ENCODE measurements at regions not wholly inside any gene's neighbourhood (a gene's known extent, or its start where the extent isn't known, plus 50 kb on each side); places are given as distances from the start of the nearest gene placed in this dataset.
A peak's percentile ranks its signal among the peaks of the same experiment; 100 is the strongest.
"Not testable (repeated sequence)": the region's sequence is repeated elsewhere in the genome, so short reads cannot be mapped to it uniquely, and the experiment has no call there.

GRCh38 chr12:97711392-97711791, 248.8 kb downstream of the RMST start:
- ATAC-seq, result no peak
- DNase-seq (ENCODE audit: low spot score), result no peak

GRCh38 chr12:97713270-97713669, 250.7 kb downstream of the RMST start:
- no peak for DNase-seq (ENCODE audit: low spot score)

GRCh38 chr12:97714107-97714563, 251.5 kb downstream of the RMST start:
- ATAC-seq (peak; percentile 80), DNase-seq (ENCODE audit: low spot score) (peak; percentile 47)

More at GRCh38 chr12:97713270-97713669, 250.7 kb downstream of the RMST start:
- ATAC-seq, result peak; percentile 44

- ATAC-seq, result peak; percentile 33
Observed at GRCh38 chr12:97716356-97716755, 253.8 kb downstream of the RMST start.

GRCh38 chr12:97723801-97724200, 261.2 kb downstream of the RMST start:
- DNase-seq (ENCODE audit: low spot score); ATAC-seq: not testable (repeated sequence)

More at GRCh38 chr12:97716356-97716755, 253.8 kb downstream of the RMST start:
- DNase-seq (ENCODE audit: low spot score), result no peak

GRCh38 chr12:97745406-97746101, 282.9 kb downstream of the RMST start:
- DNase-seq (ENCODE audit: low spot score), result no peak
- no peak for ATAC-seq

- DNase-seq (ENCODE audit: low spot score) (no peak), ATAC-seq (no peak)
Observed at GRCh38 chr12:97748298-97748697, 285.7 kb downstream of the RMST start.

GRCh38 chr12:97751704-97752103, 289.1 kb downstream of the RMST start:
- ATAC-seq, result no peak
- DNase-seq (ENCODE audit: low spot score), result no peak

GRCh38 chr12:97752129-97752528, 289.5 kb downstream of the RMST start:
- no peak for DNase-seq (ENCODE audit: low spot score)
- no peak for ATAC-seq

GRCh38 chr12:97753332-97753731, 290.7 kb downstream of the RMST start:
- DNase-seq (ENCODE audit: low spot score), result no peak
- ATAC-seq, result no peak

GRCh38 chr12:97754306-97754705, 291.7 kb downstream of the RMST start:
- DNase-seq (ENCODE audit: low spot score), result no peak
- no peak for ATAC-seq

GRCh38 chr12:97756066-97756666, 293.6 kb downstream of the RMST start:
- DNase-seq (ENCODE audit: low spot score), result no peak

GRCh38 chr12:97756741-97757140, 294.1 kb downstream of the RMST start:
- no peak for DNase-seq (ENCODE audit: low spot score)
- no peak for ATAC-seq

More at GRCh38 chr12:97756066-97756666, 293.6 kb downstream of the RMST start:
- no peak for ATAC-seq

GRCh38 chr12:97757481-97758193, 295.0 kb downstream of the RMST start:
- no peak for ATAC-seq

GRCh38 chr12:97758194-97758501, 295.5 kb downstream of the RMST start:
- ATAC-seq (no peak), DNase-seq (ENCODE audit: low spot score) (no peak)

More at GRCh38 chr12:97757481-97758193, 295.0 kb downstream of the RMST start:
- DNase-seq (ENCODE audit: low spot score), result no peak

- no peak for DNase-seq (ENCODE audit: low spot score)
- ATAC-seq, result no peak
Observed at GRCh38 chr12:97758586-97758985, 296.0 kb downstream of the RMST start.

GRCh38 chr12:97760601-97761000, 298.0 kb downstream of the RMST start:
- ATAC-seq, result no peak
- no peak for DNase-seq (ENCODE audit: low spot score)

- DNase-seq (ENCODE audit: low spot score) (no peak), ATAC-seq (no peak)
Observed at GRCh38 chr12:97763113-97763512, 300.5 kb downstream of the RMST start.

- no peak for DNase-seq (ENCODE audit: low spot score)
- ATAC-seq, result no peak
Observed at GRCh38 chr12:97764700-97765099, 302.1 kb downstream of the RMST start.

GRCh38 chr12:97767347-97767746, 304.7 kb downstream of the RMST start:
- no peak for ATAC-seq
- DNase-seq (ENCODE audit: low spot score), result no peak

GRCh38 chr12:97778111-97778510, 315.5 kb downstream of the RMST start:
- DNase-seq (ENCODE audit: low spot score), result no peak
- ATAC-seq, result no peak

- DNase-seq (ENCODE audit: low spot score) (no peak), ATAC-seq (no peak)
Observed at GRCh38 chr12:97781342-97781741, 318.7 kb downstream of the RMST start.
